Testis (tissue), 2 donors: ENCODE measurements at regions not wholly inside any gene's neighbourhood (a gene's known extent, or its start where the extent isn't known, plus 50 kb on each side); places are given as distances from the start of the nearest gene placed in this dataset.

Experiments
- DNase-seq: peaks from one replicate; pipeline ENCODE4 v3.0.0-alpha.2; 2019
- H3K27ac ChIP-seq, 2 donors: fragments of 200-600 bp; sonication (generic); one replicate each; pipeline ENCODE4 v1.5.1; 2019
- H3K27me3 ChIP-seq: fragments of 200-600 bp; sonication (generic); one replicate; pipeline ENCODE4 v1.5.1; 2019
- H3K36me3 ChIP-seq: fragments of 200-600 bp; sonication (generic); one replicate; pipeline ENCODE4 v1.5.1; 2017; ENCODE audit warnings: low read depth; ENCODE audit errors: missing control alignments
- H3K4me1 ChIP-seq: fragments of 200-600 bp; sonication (generic); one replicate; pipeline ENCODE4 v1.5.1; 2019
- H3K4me3 ChIP-seq, 2 donors: fragments of 200-600 bp; sonication (generic); one replicate each; pipeline ENCODE4 v1.5.1; 2017 to 2019
- H3K9me3 ChIP-seq: fragments of 200-600 bp; sonication (generic); one replicate; pipeline ENCODE4 v1.5.1; 2017
- CTCF ChIP-seq, 3 experiments: fragments of 450-650 bp in 2 of 3; fragments of 200-600 bp in 1 of 3; sonication (generic) in 1 of 3; IDR thresholded peaks; one replicate each; pipeline ENCODE4 v1.5.1; 2016 to 2019; ENCODE audit warnings: antibody characterized with exemption in 3 of 3, mild to moderate bottlenecking in 2 of 3, moderate library complexity in 1 of 3
- POLR2A ChIP-seq: fragments of 450-650 bp; IDR thresholded peaks from one replicate; pipeline ENCODE4 v1.6.1; 2017; ENCODE audit warnings: antibody characterized with exemption, mild to moderate bottlenecking, moderate library complexity
- WGBS, 2 donors: methylation state at CpG; one replicate each; pipeline ENCODE4 v1.1.5; 2018; 5-methylcytosine and 5-hydroxymethylcytosine counted together
- intact Hi-C: fragments of 100-400 bp; cut with DNase I; formaldehyde crosslinking; loops from one replicate; pipeline ENCODE4 v1.15.1; 2023; ENCODE audit warnings: low total_unique reads
- microRNA-seq, 2 donors: library from miRNA; unstranded; fragments of <30 nt; microRNA quantifications; one replicate each; pipeline ENCODE4, GENCODE V29; 2016; ENCODE audit warnings: borderline number of aligned reads in 2 of 2, borderline replicate concordance in 1 of 2
- small RNA-seq, 2 donors: library from RNA; depleted of rRNA; stranded (forward); fragments of <200 nt; gene quantifications; one replicate each; pipeline ENCODE3, GENCODE V24; 2016

- intact Hi-C loops = no loop called here
- Histone ChIP-seq H3K36me3 (no peaks in the 10 kb centered on the region), H3K27me3 (no peaks in the 10 kb centered on the region), H3K9me3 (no peaks in the 10 kb centered on the region), H3K27ac (no peak overlapping the region), H3K4me3 (no peak overlapping the region), H3K4me1 (no peaks in the 10 kb centered on the region)
- DNase-seq = no peak
- WGBS, 2 donors = 53 to 64% methylated on average over 7 of the region's 7 CpGs
- no peak for TF ChIP-seq POLR2A
- no peak for TF ChIP-seq CTCF (IDR thresholded peaks at IDR 0.05)
Measured at GRCh38 chrX:2552621-2553201, 51.9 kb upstream of the DHRSX start.

GRCh38 chrX:2550328-2551020, 49.7 kb upstream of the DHRSX start:
- 48 to 66% methylated on average over 7 to 9 of the region's 9 CpGs for WGBS, 2 donors
- intact Hi-C loops = no loop called here
- Histone ChIP-seq H3K4me1 (no peaks in the 10 kb centered on the region), H3K4me3 (no peak overlapping the region), H3K36me3 (no peaks in the 10 kb centered on the region), H3K27me3 (no peaks in the 10 kb centered on the region), H3K9me3 (no peaks in the 10 kb centered on the region), H3K27ac (no peak overlapping the region)
- TF ChIP-seq CTCF (IDR thresholded peaks at IDR 0.05) (no peak), POLR2A (no peak)
- no peak for DNase-seq

Small RNAs in the stretch of these regions (microRNA-seq; reads per million reads assigned to microRNA genes)
- 0 reads per million in 2 donors for gene MIR6089

Small RNAs in the stretch of these regions (small RNA-seq; reads per million reads assigned to genes)
- gene MIR6089 = 0 reads per million in 2 donors
